Nephron (organoid): ENCODE measurements at regions not wholly inside any gene's neighbourhood (a gene's known extent, or its start where the extent isn't known, plus 50 kb on each side); places are given as distances from the start of the nearest gene placed in this dataset.

Source experiments
- H3K27ac Mint-ChIP-seq, 3 experiments: 2 replicates each; pipeline ENCODE4 v1.8.0; 2020; ENCODE audit warnings: mixed read lengths in 3 of 3, mild to moderate bottlenecking in 2 of 3, moderate library complexity in 1 of 3
- H3K27me3 Mint-ChIP-seq: 2 replicates; pipeline ENCODE4 v1.8.0; 2021; ENCODE audit warnings: low read depth, mild to moderate bottlenecking, moderate library complexity, mixed read lengths
- H3K36me3 Mint-ChIP-seq: 2 replicates; pipeline ENCODE4 v1.8.0; 2020; ENCODE audit warnings: low read depth, mixed read lengths
- H3K4me1 Mint-ChIP-seq: 2 replicates; pipeline ENCODE4 v1.8.0; 2020; ENCODE audit warnings: mixed read lengths
- H3K4me3 Mint-ChIP-seq, 3 experiments: 2 replicates each; pipeline ENCODE4 v1.8.0; 2020; ENCODE audit warnings: mild to moderate bottlenecking in 3 of 3, mixed read lengths in 3 of 3, moderate library complexity in 2 of 3
- H3K9me3 Mint-ChIP-seq: 2 replicates; pipeline ENCODE4 v1.8.0; 2020; ENCODE audit warnings: mixed read lengths
- TF ChIP-seq, protein P1 (sequence below), 3 experiments: fragments of 200-600 bp; sonication (generic); IDR thresholded peaks; one replicate each; pipeline ENCODE4 v1.5.0; 2021; ENCODE audit warnings: antibody characterized with exemption in 3 of 3; ENCODE audit not compliant: unreplicated experiment in 3 of 3

DNA sequence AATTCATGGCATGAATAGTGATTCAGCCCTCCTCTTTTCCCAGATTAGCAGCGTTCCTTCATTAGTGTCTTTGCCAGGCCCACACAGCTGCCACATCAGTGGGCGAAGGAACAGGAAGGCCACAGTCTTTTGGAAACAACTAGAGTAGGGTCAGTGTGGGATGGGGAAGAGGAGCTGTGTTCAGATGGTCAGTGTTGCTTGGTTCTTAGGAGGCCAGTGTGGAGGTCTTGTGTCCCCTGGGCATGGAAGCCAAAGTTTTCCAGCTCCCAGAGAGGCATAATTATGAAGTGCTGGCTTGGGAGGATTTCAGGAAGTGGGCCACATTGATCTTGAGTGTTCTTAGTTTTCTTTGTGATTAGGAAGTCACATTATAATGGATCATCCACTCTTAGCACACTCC, 269.6 kb downstream of the PSAT1 start:
- Mint-ChIP-seq H3K4me1 (no peaks in the 10 kb centered on the region), H3K27ac (no peak overlapping the region), H3K36me3 (no peaks in the 10 kb centered on the region), H3K9me3 (no peaks in the 10 kb centered on the region), H3K4me3 (no peak overlapping the region), H3K27me3 (peaks cover 5% of the 10 kb centered on the region)
- TF ChIP-seq, protein P1, sequence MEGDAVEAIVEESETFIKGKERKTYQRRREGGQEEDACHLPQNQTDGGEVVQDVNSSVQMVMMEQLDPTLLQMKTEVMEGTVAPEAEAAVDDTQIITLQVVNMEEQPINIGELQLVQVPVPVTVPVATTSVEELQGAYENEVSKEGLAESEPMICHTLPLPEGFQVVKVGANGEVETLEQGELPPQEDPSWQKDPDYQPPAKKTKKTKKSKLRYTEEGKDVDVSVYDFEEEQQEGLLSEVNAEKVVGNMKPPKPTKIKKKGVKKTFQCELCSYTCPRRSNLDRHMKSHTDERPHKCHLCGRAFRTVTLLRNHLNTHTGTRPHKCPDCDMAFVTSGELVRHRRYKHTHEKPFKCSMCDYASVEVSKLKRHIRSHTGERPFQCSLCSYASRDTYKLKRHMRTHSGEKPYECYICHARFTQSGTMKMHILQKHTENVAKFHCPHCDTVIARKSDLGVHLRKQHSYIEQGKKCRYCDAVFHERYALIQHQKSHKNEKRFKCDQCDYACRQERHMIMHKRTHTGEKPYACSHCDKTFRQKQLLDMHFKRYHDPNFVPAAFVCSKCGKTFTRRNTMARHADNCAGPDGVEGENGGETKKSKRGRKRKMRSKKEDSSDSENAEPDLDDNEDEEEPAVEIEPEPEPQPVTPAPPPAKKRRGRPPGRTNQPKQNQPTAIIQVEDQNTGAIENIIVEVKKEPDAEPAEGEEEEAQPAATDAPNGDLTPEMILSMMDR (IDR thresholded peaks at IDR 0.05; ENCODE audit: unreplicated experiment in 3 of 3) = no peak

DNA sequence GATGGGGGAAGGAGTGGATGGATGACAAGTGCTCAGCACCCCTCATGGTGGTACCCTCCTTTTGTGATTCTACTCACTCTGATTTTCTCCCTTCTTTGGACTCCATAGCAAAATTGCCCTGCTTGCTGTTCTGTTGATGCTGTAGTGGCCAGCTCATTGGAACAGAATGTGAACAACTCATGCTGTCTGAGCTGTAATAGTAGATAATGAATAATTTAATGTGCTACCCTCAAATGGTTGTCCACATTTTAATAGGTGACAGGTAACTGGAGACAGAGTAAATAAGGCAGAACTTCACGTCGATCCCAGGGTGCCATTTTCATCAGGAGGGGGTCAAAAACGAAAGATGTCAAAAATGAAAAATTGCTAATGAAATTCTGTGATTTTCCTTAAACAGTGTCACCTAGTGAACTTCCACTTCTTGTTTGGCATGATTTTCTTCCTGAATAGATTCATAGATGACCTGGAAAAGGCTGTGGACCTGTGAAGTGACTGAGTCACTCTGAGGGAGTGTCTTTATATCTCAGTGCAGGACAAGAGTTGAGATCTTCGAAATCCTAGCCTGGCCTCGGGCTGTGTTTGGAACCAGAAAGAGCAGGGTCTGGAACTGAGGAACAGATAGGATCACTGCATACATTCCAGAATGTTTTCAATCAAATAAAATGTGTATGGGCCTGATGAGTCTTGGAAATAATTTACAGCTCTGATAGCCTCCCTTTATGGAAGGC, 270.2 kb downstream of the PSAT1 start:
- no peak overlapping the region for H3K27ac Mint-ChIP-seq

DNA sequence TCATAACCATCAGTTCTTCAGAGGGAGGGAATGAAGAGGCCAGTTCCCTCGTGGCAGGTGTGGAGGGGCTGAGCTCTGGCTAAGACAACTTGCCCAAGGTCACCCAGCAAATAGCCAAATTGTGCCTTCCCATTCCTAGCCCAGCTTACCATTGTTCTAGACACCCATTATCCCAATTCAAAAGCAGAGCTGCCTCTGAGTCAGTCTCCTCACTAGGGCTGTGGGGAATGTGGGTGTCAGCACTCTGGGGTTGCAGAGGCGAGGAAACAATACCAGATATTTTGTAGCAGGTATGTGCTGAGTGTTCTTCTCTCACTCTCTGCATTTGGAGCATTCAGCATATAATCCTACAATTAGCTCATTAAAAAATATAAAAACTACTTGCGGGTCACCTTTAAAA, 270.8 kb downstream of the PSAT1 start:
- H3K27me3 Mint-ChIP-seq = peaks cover 5% of the 10 kb centered on the region
- no peaks in the 10 kb centered on the region for H3K9me3 Mint-ChIP-seq
- H3K36me3 Mint-ChIP-seq = no peaks in the 10 kb centered on the region
- H3K27ac Mint-ChIP-seq = no peak overlapping the region
- H3K4me3 Mint-ChIP-seq = no peak overlapping the region
- no peaks in the 10 kb centered on the region for H3K4me1 Mint-ChIP-seq
- TF ChIP-seq, protein P1 (IDR thresholded peaks at IDR 0.05; ENCODE audit: unreplicated experiment in 3 of 3) = no peak

More for the DNA sequence above, 270.2 kb downstream of the PSAT1 start:
- Mint-ChIP-seq H3K4me3 (no peak overlapping the region), H3K4me1 (no peaks in the 10 kb centered on the region), H3K9me3 (no peaks in the 10 kb centered on the region), H3K27me3 (peaks cover 5% of the 10 kb centered on the region), H3K36me3 (no peaks in the 10 kb centered on the region)
- TF ChIP-seq, protein P1 (IDR thresholded peaks at IDR 0.05; ENCODE audit: unreplicated experiment in 3 of 3) = no peak

DNA sequence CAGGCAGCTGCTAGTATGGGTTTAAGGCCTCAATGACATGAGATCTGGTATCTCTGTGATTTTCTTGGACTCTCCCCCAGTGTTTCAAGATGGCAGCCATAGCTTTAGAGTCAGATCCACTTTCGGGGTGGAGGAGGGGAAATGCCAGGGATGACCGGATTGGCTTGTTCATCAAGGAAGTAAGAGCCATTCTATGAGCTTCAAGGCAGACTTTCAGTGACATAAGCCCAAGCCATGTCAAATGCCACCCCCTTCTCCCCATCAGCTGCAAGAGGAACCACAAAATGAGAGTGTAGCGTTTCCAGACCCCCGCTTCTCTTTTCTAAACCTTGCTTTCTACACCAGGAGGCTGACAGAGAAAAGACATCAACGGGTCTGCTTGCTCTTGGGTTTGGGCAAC, 271.8 kb downstream of the PSAT1 start:
- H3K27me3 Mint-ChIP-seq = peaks cover 4% of the 10 kb centered on the region
- no peaks in the 10 kb centered on the region for H3K9me3 Mint-ChIP-seq
- TF ChIP-seq, protein P1 (IDR thresholded peaks at IDR 0.05; ENCODE audit: unreplicated experiment in 3 of 3) = no peak
- H3K4me3 Mint-ChIP-seq = no peak overlapping the region
- H3K4me1 Mint-ChIP-seq = peaks cover 6% of the 10 kb centered on the region
- no peaks in the 10 kb centered on the region for H3K36me3 Mint-ChIP-seq
- H3K27ac Mint-ChIP-seq = no peak overlapping the region

DNA sequence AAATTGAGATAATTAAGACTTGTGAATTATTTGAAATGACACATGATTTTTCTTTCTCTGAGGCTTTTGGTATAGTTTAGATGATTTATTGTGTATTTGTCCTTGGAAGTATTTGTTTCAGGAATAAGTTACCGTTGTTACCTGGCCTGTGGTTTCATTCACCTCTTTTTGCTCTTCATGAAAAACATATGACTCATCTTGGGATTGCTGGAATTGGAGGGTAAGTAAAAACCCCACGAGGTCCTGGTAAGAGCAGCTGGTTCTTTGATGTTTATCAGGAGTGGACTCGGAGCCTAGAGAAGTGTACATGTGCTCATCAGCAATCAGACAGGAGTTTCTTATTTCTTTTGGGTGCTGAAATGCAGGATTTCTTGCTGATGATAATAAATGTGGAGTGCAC, 275.3 kb downstream of the PSAT1 start:
- H3K9me3 Mint-ChIP-seq = no peaks in the 10 kb centered on the region
- peaks cover 24% of the 10 kb centered on the region for H3K4me1 Mint-ChIP-seq
- TF ChIP-seq, protein P1 (IDR thresholded peaks at IDR 0.05; ENCODE audit: unreplicated experiment in 3 of 3) = no peak
- no peak overlapping the region for H3K4me3 Mint-ChIP-seq
- no peaks in the 10 kb centered on the region for H3K36me3 Mint-ChIP-seq
- no peak overlapping the region for H3K27ac Mint-ChIP-seq
- H3K27me3 Mint-ChIP-seq = peaks cover 9% of the 10 kb centered on the region

DNA sequence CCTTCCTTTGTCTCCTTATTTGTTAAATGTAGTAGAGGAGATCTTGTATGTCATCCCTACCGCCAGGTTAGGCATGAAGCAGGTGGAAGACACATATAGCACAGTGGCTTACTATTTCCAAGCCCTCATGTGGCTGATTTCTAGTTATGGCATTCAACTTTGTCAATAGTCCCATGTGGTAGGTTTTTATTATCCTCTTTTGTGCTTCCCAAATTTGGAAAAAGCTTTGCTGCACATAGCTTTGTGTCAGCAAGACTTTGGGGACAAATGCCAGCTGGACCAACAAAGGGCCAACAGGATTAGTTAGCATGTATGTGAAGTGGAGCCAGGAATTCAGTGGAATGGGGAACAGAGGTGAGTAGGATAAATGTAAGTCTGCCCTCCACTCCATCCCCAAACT, 276.3 kb downstream of the PSAT1 start:
- H3K36me3 Mint-ChIP-seq = no peaks in the 10 kb centered on the region
- H3K4me3 Mint-ChIP-seq = no peak overlapping the region
- H3K4me1 Mint-ChIP-seq = peaks cover 24% of the 10 kb centered on the region
- no peak overlapping the region for H3K27ac Mint-ChIP-seq
- H3K27me3 Mint-ChIP-seq = peaks cover 9% of the 10 kb centered on the region
- H3K9me3 Mint-ChIP-seq = no peaks in the 10 kb centered on the region
- TF ChIP-seq, protein P1 (IDR thresholded peaks at IDR 0.05; ENCODE audit: unreplicated experiment in 3 of 3) = no peak
